HG02763 (cell line): ENCODE measurements at regions not wholly inside any gene's neighbourhood (a gene's known extent, or its start where the extent isn't known, plus 50 kb on each side); places are given as distances from the start of the nearest gene placed in this dataset.
"Not testable (repeated sequence)": the region's sequence is repeated elsewhere in the genome, so short reads cannot be mapped to it uniquely, and the experiment has no call there.

Source experiments
- ATAC-seq: cut with Tn5 transposase; IDR thresholded peaks from one replicate; pipeline ENCODE4 v1.9.1; 2021; ENCODE audit warnings: mild to moderate bottlenecking, moderate library complexity; ENCODE audit not compliant: unreplicated experiment

DNA sequence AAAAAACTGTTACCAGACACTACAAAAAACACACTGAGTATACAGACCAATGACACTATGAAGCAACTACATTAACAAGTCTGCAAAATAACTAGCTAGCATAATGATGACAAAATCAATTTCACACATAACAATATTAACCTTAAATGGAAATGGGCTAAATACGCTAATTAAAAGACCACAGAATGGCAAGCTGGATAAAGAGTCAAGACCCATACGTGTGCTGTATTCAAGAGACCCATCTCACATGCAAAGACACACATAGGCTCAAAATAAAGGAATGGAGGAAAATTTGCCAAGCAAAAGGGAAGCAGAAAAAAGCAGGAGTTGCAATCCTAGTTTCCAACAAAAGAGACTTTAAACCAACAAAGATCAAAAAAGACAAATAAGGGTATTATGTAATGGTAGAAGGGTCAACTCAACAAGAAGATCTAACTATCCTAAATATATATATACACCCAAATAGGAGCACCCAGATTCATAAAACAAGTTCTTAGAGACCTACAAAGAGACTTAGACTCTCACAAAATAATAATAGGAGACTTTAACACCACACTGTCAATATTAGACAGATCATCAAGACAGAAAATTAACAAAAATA, 158.6 kb downstream of the ALDH8A1 start:
- ATAC-seq, result not testable (repeated sequence)

DNA sequence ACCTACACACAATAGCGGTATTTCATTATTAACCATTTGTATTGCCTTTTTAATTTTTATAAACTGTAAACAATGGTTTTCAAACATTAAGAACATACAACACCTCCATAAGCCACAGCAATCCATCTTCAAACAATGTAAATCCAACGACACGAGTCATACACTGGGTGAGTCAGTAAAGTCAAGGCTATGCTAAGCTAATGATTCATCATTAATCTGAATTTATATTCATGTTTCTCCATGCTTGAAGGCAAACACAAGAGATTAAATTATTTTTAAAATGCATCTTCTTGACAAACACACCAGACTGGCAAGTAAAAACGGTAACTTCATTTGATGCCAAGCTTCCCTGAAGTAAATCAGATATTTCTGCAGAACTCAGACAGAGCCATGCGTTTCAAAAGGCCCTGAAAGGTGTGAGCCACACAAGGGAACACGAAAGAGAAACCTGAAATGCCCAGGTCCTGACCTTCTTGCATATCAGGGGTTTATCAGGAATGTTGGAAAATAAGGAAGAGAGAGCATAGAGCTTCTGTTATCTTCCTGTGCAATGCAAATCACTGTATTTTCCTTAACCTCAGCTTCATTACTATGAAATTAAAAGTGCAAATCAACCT, 162.5 kb downstream of the ALDH8A1 start:
- ATAC-seq, result no peak

DNA sequence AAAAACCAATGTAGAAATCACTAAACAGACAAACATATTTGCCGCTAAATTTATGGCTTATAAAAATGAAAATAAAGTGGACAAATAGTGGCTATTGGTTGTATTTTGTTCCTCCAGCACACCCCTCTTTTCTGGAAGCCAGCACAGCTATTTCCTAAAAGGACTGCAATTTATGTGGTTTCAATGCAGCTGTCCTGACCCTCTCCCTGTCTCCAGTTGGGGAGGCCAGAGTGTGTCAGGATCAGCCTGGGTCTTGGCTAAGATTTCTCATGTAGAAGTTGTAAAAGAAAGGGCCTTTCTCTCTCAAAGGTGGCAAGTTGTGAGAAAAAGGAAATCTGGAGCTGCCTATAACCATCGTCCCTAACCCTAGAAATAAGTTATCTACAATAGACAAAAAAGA, 165.6 kb downstream of the ALDH8A1 start:
- ATAC-seq, result no peak

DNA sequence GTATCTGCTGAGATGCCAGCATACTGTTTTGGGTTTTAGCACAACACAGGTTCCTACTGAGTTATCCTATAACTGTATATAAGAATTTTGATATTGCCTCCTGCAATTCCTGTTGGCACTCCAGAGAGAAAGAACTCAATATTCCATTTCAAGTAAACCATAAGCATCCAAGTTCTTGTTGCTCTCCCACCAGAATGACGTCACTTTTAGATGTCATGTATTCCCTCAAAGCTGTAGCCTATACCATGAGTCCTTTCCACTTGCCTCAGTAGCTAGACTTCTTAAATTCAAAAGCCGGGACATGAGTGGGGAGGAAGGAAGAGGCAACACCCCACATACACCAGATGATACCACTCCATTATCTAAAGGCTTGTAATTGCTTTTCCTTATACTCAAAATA, 171.5 kb downstream of the ALDH8A1 start:
- ATAC-seq, result no peak

DNA sequence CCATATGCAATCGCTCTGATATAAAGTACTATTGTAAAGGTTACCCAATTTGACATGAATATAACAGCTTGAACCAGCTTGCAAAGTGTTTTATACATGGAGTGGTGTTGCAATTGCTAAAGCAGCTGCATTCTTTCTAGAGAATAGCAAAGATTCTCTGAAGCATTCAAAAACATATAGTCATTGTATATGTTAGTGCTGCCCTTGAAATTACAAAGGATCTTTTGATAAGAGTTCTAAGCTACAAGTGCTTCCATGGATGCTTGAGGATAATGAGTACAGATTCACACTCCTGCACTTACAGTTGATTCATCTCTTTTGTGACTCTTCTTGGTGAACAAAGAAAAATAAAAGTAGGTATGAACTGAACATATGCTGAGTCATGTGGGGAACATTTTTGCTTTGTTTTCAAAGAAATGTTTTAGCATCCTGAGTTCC, 175.7 kb downstream of the ALDH8A1 start:
- ATAC-seq, result no peak

DNA sequence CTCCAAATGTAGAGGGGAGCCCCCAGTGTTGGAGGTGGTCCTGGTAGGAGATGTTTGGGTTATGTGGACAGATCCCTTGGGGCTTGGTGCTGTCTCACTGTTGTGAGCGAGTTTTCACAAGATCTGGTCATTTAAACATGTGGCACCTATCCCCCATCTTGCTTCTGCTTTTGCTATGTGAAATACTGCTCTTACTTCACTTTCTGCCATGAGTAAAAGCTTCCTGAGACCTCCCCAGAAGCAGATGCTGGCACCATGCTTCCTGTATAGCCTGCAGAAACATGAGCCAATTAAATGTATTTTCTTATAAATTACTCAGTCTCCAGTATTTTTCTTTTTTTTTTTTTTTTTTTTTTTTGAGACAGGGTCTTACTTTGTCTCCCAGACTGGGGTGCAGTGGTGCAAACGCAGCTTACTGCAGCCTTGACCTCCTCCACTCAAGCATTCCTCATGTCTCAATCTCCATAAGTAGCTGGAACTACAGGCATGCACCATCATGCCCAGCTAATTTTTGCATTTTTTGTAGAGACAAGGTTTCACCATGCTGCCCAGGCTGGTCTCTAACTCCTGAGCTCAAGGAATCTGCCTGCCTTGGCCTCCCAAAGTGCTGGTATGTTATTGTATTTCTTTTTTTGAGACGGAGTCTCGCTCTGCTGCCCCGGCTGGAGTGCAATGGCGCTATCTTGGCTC, 177.1 kb downstream of the ALDH8A1 start:
- no peak for ATAC-seq

DNA sequence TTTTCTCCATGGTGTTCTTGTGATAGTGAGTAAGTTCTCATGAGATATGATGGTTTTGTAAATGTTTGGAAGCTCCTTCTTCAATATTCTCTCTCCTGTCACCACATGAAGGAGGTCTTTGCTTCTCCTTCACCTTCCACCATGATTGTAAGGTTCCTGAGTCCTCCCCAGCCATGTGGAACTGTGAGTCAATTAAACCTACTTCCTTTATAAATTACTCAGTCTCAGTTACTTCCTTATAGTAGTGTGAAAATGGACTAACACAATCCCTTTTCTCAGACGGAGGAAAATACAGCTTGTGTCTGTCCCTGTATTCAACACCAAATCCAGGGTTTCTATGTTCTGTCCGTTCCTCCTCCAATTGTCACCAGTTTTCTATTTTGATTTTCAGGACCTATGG, 181.0 kb downstream of the ALDH8A1 start:
- ATAC-seq, result no peak

DNA sequence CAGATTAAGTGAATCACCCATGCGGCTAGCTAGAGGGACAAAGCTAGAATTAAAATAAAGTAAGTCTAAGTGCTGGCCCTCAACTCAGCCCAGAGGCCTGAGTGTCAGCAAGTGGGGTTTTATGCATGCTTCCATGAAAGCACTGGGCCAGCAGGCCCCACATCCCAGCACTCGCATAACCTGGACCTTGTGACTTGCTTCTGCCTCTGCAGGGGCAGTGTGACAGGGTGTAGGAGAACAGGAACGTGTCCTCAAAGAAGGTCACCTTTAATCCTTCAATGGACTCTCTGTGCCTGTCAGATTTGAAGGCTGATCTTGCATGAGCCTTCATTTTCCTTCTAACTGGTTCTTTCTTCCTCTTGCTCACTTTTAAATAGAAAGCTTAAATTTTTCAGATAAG, 183.4 kb downstream of the ALDH8A1 start:
- ATAC-seq, result no peak

DNA sequence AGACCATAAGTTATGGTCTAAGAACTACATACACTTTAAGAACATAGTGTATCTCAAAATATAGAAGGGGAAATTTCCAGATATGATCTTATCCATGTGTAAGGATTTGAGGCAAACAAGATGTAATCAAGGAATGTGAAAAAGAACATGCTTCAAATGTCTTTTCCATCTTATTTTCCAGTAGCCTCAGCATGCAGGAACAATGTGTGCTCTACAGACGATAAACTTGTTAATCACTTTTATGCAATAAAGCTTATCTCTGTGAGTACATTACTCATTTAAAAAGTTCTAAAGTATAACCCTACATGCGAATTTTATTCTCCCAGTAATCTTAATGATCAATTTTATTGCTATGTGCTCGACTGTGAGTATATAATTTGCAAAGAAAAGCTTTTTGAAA, 185.2 kb downstream of the ALDH8A1 start:
- ATAC-seq, result no peak

DNA sequence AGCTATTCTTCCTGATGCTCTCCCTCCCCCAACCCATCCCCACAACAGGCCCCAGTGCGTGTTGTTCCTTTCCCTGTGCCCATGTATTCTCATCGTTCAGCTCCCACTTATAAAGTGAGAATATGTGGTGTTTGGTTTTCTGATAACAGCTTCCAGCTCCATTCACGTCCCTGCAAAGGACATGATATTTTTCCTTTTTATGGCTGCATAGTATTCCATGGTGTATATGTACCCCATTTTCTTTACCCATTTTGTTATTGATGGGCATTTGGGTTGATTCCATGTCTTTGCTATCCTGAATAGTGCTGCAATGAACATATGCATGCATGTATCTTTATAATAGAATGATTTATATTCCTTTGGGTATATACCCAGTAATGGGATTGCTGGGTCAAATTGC, 186.3 kb downstream of the ALDH8A1 start:
- not testable (repeated sequence) for ATAC-seq

DNA sequence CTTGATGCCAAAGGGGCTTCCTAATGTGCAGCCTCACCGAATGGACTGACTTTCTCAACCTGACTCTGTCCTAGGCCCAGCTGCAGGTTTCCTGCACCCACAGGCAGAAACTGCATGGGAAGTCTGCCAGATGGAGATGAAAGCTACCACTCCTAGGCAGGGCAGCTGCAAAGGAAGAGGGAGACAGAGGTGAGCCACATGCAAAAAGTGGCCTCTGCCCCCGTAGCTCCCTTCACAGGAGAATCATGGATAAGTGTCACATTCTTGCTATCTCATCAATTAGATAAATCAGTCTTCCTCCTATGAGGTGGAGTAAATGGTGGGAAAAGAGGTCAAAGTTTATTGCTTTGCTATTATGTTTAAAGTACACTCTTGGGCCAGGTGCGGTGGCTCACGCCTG, 191.3 kb downstream of the ALDH8A1 start:
- ATAC-seq, result no peak

DNA sequence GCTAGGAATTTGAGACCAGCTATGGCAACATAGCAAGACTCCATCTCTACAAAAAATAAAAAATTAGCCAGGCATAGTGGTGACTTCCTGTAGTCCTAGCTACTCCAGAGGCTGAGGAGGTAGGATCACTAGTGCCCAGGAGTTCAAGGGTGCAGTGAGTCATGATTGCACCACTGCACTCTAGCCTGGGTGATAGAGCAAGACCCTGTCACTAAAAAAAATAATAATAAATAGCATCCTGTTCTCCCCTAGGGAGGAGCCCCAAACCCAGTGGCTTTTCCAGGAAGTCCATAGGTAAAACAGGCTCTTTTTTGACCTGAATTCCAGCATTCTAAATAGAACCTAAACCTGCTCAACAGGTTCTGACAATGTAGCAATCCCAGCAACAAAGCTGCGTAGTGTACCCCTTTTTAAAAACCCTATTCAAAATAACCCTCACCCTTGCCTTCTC, 192.0 kb downstream of the ALDH8A1 start:
- no peak for ATAC-seq

DNA sequence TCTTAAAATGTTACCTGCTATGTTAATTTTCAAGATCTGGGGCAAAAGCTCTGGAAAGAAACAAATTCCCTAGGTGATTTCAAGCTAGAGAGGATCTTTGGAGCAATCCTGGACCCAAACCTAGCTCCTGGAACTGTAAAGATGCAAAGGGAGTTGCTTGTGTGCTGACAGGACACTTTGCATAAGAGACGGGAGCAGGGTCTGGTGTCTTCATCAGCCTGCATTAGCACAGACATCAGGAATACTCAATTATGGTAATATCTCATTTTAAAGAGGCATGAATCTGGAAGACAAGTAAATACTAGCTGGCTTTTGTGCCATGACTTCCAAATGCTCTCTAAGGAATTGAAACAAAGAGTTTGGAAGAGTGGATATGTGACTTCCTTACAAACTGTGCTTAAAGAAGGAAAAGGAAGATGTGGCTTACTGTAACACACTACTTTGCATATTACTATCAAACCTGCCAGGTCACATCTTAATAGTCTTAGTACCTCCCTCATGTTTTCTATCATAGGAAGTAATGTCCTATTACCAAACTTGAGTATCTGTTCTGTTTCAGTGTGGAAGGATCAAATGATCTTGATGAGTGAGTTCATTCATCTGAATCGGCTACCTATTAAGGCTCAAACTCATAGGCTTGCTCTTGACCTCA, 193.4 kb downstream of the ALDH8A1 start:
- ATAC-seq, result no peak

DNA sequence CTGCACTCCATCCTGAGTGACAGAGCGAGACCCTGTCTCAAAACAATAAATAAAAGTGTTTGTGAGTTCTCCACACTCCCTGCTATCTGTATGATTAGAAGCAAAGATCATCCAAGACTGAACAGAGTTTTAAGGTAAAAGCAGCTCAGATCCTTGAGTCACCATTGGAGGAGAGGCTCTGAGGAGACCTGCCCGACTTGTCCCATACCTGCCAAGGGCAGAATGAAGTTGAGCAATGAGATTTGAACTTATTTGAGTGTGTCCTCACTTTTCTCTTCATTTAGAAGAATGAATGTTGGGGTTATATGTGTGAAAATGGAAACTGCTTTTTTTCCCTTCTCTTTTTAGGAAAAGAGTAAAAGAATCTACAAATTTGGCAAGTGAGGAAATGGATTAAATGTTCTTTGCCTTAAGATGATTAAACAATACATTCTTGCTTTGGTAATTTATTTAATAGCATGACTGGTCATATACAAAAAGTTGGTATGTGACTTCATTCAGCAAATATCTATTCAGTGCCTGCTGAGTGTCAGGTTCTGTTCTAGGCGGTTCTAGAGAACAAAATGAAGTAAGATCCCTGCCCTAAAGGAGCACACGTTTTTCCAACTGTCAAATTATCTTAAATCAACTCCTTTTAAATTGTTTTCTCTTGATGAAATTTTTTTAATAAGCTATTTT, 195.7 kb downstream of the ALDH8A1 start:
- no peak for ATAC-seq

DNA sequence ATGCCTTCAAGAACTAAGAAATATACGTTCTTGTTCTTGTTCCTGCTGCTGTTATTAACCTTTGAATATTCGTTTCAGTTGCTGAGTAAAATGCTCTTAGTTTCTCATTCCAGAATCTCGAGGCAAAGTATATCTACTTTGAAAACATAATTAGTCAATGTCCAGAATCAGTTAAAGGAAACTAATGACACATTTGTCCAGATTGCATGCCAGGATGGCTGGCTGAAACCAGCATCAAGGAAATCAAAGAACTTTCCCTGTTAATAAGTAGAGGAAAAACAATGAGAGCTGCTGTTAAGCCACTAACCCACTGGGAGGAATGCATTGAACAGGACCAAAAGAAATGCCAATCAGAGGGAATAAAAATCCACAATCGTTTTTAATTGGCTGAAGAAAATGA, 196.9 kb downstream of the ALDH8A1 start:
- ATAC-seq, result no peak

DNA sequence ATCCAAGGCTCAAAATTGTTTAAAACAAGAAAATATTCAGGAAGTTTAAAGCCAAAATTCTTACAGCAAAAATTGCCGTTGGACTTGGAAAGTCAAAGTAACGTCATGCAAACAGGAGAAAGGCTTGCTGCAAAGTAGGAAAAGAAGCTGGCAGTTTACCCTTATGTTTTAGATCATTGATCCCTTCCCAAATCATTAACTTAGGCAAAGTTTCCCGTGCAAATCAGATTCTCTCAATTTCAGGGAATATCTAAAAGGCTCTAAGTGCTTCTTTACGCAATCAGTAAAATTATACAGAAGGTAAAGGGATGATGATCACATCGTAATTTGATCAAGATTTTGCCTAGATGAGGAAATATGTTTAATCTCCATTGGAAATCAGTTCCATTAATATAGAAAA, 197.5 kb downstream of the ALDH8A1 start:
- no peak for ATAC-seq

DNA sequence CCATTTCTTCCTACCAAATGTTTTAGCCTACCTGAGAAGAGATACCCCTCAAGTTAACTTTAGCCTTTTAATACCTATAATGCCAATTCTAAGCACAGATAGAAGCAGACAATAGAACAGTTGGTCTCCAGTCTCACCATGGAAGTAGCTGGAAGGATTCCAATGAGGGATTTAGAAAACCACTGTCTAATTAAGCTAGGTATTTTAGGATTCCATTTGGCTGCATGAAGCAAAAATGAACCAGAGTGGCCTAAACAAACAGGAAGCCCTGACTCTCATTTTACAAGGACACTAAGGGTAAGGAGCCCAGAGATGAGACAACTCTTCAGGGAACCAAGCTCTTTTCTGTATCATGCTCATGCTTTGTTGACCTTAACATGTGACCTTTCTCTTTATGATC, 199.2 kb downstream of the ALDH8A1 start:
- no peak for ATAC-seq

DNA sequence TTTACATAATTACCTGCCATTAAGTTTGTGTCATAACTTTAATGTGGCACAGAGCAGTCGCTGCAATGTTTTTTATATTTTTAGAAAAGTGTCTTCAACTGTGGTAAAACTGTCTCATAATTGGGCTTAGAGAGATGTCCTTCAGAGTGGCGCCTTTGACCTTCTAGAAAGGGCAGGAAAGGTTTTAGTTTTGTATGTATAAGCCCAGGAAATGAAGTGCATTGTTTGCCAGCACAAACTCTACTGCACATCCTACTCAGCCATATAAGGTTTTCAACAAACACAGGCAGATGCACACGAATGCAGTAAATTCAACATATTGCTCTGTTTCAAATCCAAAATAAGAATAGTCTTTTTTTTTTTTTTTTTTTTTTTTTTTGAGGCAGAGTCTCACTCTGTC, 201.4 kb downstream of the ALDH8A1 start:
- ATAC-seq, result no peak

DNA sequence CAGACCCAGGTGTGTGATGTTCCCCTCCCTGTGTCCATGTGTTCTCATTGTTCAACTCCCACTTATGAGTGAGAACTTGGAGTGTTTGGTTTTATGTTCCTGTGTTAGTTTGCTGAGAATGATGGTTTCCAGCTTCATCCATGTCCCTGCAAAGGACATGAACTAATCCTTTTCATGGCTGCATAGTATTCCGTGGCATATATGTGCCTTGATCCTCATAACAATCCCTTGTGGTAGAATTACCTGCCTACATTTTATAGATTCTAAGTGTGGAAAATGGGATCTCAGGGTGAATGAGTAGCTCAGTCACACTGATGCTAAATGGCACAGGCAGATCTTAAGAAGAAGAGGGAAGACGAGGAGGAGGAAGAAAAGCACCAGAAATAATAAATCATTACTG, 202.7 kb downstream of the ALDH8A1 start:
- not testable (repeated sequence) for ATAC-seq

DNA sequence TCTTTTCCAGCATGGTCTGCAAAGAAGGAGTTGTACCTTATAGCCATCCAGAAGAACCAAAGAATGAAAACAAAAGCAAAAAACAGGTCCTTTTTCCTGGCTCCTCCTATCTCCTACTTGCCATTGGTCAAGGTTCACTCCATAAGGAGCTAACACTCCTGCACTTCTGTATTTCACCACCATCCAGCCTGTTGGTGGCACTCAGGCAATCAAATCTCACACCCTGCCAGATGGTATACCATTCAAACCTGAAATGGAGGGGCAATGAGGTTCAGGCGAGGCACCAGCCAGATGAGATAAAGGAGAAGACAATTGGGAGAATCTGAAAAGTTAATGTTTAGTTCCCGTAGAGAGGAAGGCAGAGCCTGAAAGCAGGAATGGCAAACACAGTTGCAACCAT, 203.8 kb downstream of the ALDH8A1 start:
- no peak for ATAC-seq

DNA sequence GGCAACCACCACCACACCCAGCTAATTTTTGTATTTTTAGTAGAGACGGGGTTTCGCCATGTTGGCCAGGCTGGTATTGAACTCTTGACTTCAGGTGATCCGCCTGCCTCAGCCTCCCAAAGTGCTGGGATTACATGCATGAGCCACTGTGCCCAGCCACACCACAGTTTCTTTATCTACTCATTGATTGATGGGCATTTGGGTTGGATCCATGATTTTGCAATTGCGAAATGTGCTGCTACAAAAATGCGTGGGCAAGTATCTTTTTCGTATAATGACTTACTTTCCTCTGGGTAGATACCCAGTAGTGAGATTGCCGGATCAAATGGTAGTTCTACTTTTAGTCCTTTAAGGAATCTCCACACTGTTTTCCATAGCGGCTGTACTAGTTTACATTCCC, 204.7 kb downstream of the ALDH8A1 start:
- ATAC-seq, result not testable (repeated sequence)
